GM19463 (cell line): ENCODE measurements at regions not wholly inside any gene's neighbourhood (a gene's known extent, or its start where the extent isn't known, plus 50 kb on each side); places are given as distances from the start of the nearest gene placed in this dataset.

ENCODE experiments used
- ATAC-seq: cut with Tn5 transposase; IDR thresholded peaks from one replicate; pipeline ENCODE4 v1.9.1; 2021; ENCODE audit warnings: mild to moderate bottlenecking, moderate library complexity; ENCODE audit not compliant: unreplicated experiment

GRCh38 chr5:173826086-173826427 is 62.1 kb upstream of the CPEB4 start:
- ATAC-seq: no peak

- ATAC-seq: no peak
Measured at GRCh38 chr5:173826428-173827350, 61.5 kb upstream of the CPEB4 start.

GRCh38 chr5:173828952-173829351 is 59.2 kb upstream of the CPEB4 start:
- no peak for ATAC-seq

- ATAC-seq: peak; percentile 42
Measured at GRCh38 chr5:173829826-173830225, 58.3 kb upstream of the CPEB4 start.

- no peak for ATAC-seq
Measured at GRCh38 chr5:173830421-173830820, 57.7 kb upstream of the CPEB4 start.

GRCh38 chr5:173831196-173831914 is 56.8 kb upstream of the CPEB4 start:
- no peak for ATAC-seq

- ATAC-seq: no peak
Measured at GRCh38 chr5:173832386-173832785, 55.8 kb upstream of the CPEB4 start.

GRCh38 chr5:173833196-173833985 is 54.8 kb upstream of the CPEB4 start:
- ATAC-seq: no peak

GRCh38 chr5:173834071-173834771 is 53.9 kb upstream of the CPEB4 start:
- no peak for ATAC-seq

GRCh38 chr5:173835131-173835530 is 53.0 kb upstream of the CPEB4 start:
- ATAC-seq: no peak

GRCh38 chr5:173835661-173836060 is 52.5 kb upstream of the CPEB4 start:
- ATAC-seq: no peak

- ATAC-seq: no peak
Measured at GRCh38 chr5:173837654-173838053, 50.5 kb upstream of the CPEB4 start.
